ENCODE measurements at regions not wholly inside any gene's neighbourhood (a gene's known extent, or its start where the extent isn't known, plus 50 kb on each side); places are given as distances from the start of the nearest gene placed in this dataset.

- TF ChIP-seq ZNF217 (IDR thresholded peaks at IDR 0.05) (no peak), POLR2A (IDR thresholded peaks at IDR 0.05; ENCODE audit: low read depth, low read length) (no peak), NFYB (IDR thresholded peaks at IDR 0.05; ENCODE audit: insufficient read depth, low read depth, low read length) (no peak), STAT1 (conservative IDR thresholded peaks at IDR 0.05) (no peak), EP300 (IDR thresholded peaks at IDR 0.05; ENCODE audit: borderline replicate concordance in 1 of 2, control insufficient read depth in 1 of 2, low read depth in 2 of 2, low read length in 2 of 2) (no peak)
These were observed 70.5 kb upstream of the CPSF6 start for GRCh38 chr12:69168828-69169227.
